Natural killer cell treated with Interleukin-12 subunit alpha and Interleukin-12 subunit beta and Interleukin-15 and Interleukin-18, amount 100 ng/mL, for 72 hours (primary cell): ENCODE measurements at regions not wholly inside any gene's neighbourhood (a gene's known extent, or its start where the extent isn't known, plus 50 kb on each side); places are given as distances from the start of the nearest gene placed in this dataset.

ENCODE experiments used
- ATAC-seq, 2 donors: fragments of 150-1000 bp; cut with Tn5 transposase in 1 of 2; sonication (Bioruptor Pico), chemical (Tn5 transposase) in 1 of 2; 2 replicates each; pipeline ENCODE4 v1.10.0; 2021
- DNase-seq: peaks from one replicate; pipeline ENCODE4 v3.0.0; 2022; ENCODE audit warnings: low spot score
- H3K27ac Mint-ChIP-seq, 2 donors: 1 replicate in 1 of 2; 2 replicates in 1 of 2; pipeline ENCODE4 v1.8.0; 2022; ENCODE audit warnings: mixed read lengths in 2 of 2, mild to moderate bottlenecking in 1 of 2, moderate library complexity in 1 of 2
- H3K27me3 Mint-ChIP-seq, 2 donors: 1 replicate in 1 of 2; 2 replicates in 1 of 2; pipeline ENCODE4 v1.8.0; 2022; ENCODE audit warnings: mixed read lengths in 2 of 2
- H3K36me3 Mint-ChIP-seq: one replicate; pipeline ENCODE4 v1.8.0; 2022; ENCODE audit warnings: mixed read lengths
- H3K4me1 Mint-ChIP-seq, 2 donors: 1 replicate in 1 of 2; 2 replicates in 1 of 2; pipeline ENCODE4 v1.8.0; 2022; ENCODE audit warnings: low read depth in 2 of 2, mixed read lengths in 2 of 2, mild to moderate bottlenecking in 1 of 2
- H3K4me3 Mint-ChIP-seq: one replicate; pipeline ENCODE4 v1.8.0; 2022; ENCODE audit warnings: mixed read lengths
- H3K9me3 Mint-ChIP-seq: 2 replicates; pipeline ENCODE4 v1.8.0; 2022; ENCODE audit warnings: mixed read lengths

DNA sequence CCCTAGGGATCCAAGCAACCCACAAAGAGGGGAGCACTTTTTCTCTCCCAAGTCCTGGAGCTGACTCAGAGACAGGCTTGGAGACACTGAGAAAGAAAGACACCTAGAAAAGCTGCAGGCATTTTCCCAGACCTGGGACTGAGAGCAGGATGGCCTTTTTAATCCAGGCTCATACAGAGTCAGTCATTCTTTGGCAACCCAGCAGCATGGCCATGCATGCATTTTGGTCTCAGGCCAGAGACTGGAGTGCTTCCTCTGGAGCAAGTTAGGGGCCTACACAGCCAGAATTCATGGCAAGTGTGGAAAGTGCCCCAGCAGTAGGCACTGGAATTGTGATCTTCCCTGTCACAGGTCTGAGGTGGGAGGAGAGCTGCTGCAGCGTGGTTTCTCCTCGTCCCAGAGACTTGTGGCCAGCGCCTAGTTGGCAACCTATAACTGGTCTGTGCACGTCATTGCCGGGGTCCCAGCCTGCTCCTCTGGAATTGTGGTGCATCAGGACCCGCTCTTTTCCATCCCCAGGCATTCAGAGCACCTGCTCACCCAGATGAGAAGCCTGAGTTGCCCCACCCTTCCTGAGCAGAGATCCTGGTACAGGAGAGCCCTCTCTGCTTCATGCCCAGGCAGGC lies 231.9 kb upstream of the RAB6C start:
- ATAC-seq (peak in 1 of 2 donors; percentile 4), DNase-seq (no peak)

GRCh38 chr2:129748250-129748649 lies 231.2 kb upstream of the RAB6C start:
- H3K9me3 Mint-ChIP-seq = no peaks in the 10 kb centered on the region
- H3K4me1 Mint-ChIP-seq = peaks cover 0 to 5% of the 10 kb centered on the region in 2 donors
- no peak overlapping the region for H3K4me3 Mint-ChIP-seq
- no peak for DNase-seq
- H3K27me3 Mint-ChIP-seq = peaks cover 6 to 30% of the 10 kb centered on the region in 2 donors
- no peaks in the 10 kb centered on the region for H3K36me3 Mint-ChIP-seq
- peak in 1 of 2 donors; percentile 30 for ATAC-seq
- H3K27ac Mint-ChIP-seq = no peak overlapping the region

More for the DNA sequence above, 231.9 kb upstream of the RAB6C start:
- Mint-ChIP-seq H3K27me3 (peaks cover 6 to 30% of the 10 kb centered on the region in 2 donors), H3K27ac (no peak overlapping the region), H3K36me3 (no peaks in the 10 kb centered on the region), H3K4me1 (peaks cover 0 to 5% of the 10 kb centered on the region in 2 donors), H3K4me3 (no peak overlapping the region), H3K9me3 (no peaks in the 10 kb centered on the region)

DNA sequence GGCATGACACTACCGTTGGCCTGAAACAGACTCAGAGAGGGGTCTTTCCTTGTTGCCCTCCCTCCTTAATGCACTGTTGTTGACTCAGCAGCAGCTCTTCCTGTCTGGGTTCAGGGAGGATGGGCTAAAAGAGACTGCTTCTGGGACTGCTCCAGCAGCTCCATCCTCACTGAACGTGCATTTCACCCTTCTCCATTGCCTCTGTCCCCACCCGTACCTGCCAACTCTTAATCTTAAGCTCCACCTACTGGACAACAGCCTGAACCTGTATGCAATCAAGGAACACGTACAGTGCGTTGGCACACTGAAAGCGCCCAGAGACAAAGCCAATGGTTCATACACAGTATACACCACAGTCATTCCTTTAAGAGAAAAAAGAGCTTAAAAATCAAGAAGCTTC lies 230.8 kb upstream of the RAB6C start:
- Mint-ChIP-seq H3K36me3 (no peaks in the 10 kb centered on the region), H3K27ac (no peak overlapping the region), H3K27me3 (peaks cover 6 to 30% of the 10 kb centered on the region in 2 donors), H3K9me3 (no peaks in the 10 kb centered on the region), H3K4me1 (peaks cover 0 to 5% of the 10 kb centered on the region in 2 donors), H3K4me3 (no peak overlapping the region)
- ATAC-seq = peak; percentile 24 to 33
- DNase-seq = no peak

GRCh38 chr2:129751409-129751808 lies 228.1 kb upstream of the RAB6C start:
- DNase-seq (no peak), ATAC-seq (no peak)
- Mint-ChIP-seq H3K4me3 (no peak overlapping the region), H3K4me1 (peaks cover 0 to 5% of the 10 kb centered on the region in 2 donors), H3K36me3 (no peaks in the 10 kb centered on the region), H3K27ac (no peak overlapping the region), H3K27me3 (peaks cover 6 to 34% of the 10 kb centered on the region in 2 donors), H3K9me3 (no peaks in the 10 kb centered on the region)

DNA sequence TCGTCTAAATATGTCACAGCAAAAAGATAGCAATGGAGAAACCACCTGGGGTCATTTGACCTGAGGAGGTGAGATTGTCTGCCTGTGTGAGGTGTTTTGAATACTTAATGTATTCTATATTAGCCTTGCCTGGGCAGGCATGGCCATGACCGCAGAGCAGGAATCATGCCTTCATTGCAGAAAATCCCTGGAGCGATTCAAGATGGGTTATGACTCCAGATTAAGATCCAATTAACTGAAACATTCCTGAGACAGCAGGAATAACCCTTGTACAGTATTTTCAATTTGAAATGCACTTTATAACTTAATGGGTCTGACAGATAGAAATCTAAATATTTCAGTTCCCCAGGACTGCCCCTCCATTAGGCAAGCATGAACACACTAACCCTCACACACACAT lies 227.3 kb upstream of the RAB6C start:
- no peak overlapping the region for H3K4me3 Mint-ChIP-seq
- ATAC-seq (no peak), DNase-seq (no peak)
- no peak overlapping the region for H3K27ac Mint-ChIP-seq
- H3K36me3 Mint-ChIP-seq = no peaks in the 10 kb centered on the region
- no peaks in the 10 kb centered on the region for H3K9me3 Mint-ChIP-seq
- H3K27me3 Mint-ChIP-seq = peaks cover 6 to 29% of the 10 kb centered on the region in 2 donors
- H3K4me1 Mint-ChIP-seq = peaks cover 0 to 5% of the 10 kb centered on the region in 2 donors

DNA sequence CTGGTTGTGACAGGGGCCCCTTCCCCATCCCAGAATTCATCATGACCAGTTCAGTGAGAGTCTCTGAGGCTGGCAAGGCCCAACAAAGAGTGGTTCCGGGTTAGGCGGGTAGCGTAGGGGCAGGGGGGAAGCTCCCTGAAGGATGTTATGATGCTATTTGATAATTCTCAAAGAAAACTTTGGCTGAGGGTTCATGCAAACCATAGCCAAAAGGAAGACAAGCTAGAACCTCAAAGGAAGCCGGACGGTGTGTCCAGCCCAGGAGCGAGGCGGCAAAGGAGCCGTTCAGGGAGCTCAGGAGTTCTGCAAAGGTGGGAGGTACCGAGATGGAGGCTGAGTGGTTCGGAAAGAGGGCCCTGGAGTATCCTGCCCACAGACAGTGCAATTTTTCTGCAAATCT lies 226.8 kb upstream of the RAB6C start:
- Mint-ChIP-seq H3K4me1 (peaks cover 0 to 5% of the 10 kb centered on the region in 2 donors), H3K27ac (no peak overlapping the region), H3K9me3 (no peaks in the 10 kb centered on the region), H3K4me3 (no peak overlapping the region), H3K36me3 (no peaks in the 10 kb centered on the region), H3K27me3 (peaks cover 6 to 29% of the 10 kb centered on the region in 2 donors)
- DNase-seq = no peak
- no peak for ATAC-seq

DNA sequence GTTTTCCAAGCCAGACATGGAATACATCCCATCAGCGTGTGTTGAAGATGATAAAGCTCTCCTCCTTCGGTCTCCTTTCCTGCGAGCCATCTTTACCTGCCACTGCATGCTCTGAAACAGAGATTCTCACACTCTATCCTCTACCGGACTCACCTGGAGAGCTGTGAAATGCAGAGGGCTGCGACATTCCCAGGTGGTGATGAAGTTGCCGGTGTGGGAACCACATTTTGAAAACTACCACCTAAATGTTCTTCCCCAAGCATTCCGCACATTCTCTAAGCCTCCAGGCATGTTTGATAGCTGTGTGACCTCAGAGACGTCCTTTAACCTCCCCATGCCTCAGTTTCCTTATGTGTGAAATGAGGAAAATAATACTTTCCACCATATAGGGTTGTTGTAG lies 226.2 kb upstream of the RAB6C start:
- Mint-ChIP-seq H3K27me3 (peaks cover 6 to 29% of the 10 kb centered on the region in 2 donors), H3K9me3 (no peaks in the 10 kb centered on the region), H3K4me3 (no peak overlapping the region), H3K4me1 (peaks cover 0 to 5% of the 10 kb centered on the region in 2 donors), H3K27ac (no peak overlapping the region), H3K36me3 (no peaks in the 10 kb centered on the region)
- ATAC-seq (no peak), DNase-seq (no peak)

GRCh38 chr2:129754421-129754820 lies 225.0 kb upstream of the RAB6C start:
- H3K36me3 Mint-ChIP-seq = no peaks in the 10 kb centered on the region
- no peaks in the 10 kb centered on the region for H3K9me3 Mint-ChIP-seq
- H3K27ac Mint-ChIP-seq = no peak overlapping the region
- H3K27me3 Mint-ChIP-seq = peaks cover 3 to 22% of the 10 kb centered on the region in 2 donors
- no peak for ATAC-seq
- DNase-seq = no peak
- no peak overlapping the region for H3K4me3 Mint-ChIP-seq
- H3K4me1 Mint-ChIP-seq = peaks cover 0 to 5% of the 10 kb centered on the region in 2 donors

DNA sequence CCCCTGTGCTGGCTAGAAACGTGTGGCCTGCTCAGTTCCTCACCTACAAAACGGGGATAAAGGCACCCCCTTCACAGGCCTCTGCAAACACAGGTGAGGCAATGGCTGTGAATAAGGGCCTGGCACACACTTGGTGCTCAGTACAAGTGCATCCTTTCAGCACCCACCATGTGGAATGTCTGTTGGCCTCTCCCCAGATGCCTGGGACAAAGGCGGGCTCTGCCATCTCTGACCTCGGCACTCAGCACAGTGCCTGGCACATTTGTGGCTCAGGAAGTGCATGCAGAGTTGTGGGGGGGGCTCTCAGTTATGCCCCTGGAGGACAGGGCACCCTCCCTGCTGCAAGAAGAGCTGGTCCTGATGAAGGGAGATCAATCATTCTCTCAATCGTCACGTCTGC lies 224.6 kb upstream of the RAB6C start:
- no peaks in the 10 kb centered on the region for H3K9me3 Mint-ChIP-seq
- DNase-seq = no peak
- H3K4me1 Mint-ChIP-seq = peaks cover 0 to 5% of the 10 kb centered on the region in 2 donors
- no peak overlapping the region for H3K27ac Mint-ChIP-seq
- H3K27me3 Mint-ChIP-seq = peaks cover 3 to 22% of the 10 kb centered on the region in 2 donors
- no peaks in the 10 kb centered on the region for H3K36me3 Mint-ChIP-seq
- no peak overlapping the region for H3K4me3 Mint-ChIP-seq
- ATAC-seq = no peak

DNA sequence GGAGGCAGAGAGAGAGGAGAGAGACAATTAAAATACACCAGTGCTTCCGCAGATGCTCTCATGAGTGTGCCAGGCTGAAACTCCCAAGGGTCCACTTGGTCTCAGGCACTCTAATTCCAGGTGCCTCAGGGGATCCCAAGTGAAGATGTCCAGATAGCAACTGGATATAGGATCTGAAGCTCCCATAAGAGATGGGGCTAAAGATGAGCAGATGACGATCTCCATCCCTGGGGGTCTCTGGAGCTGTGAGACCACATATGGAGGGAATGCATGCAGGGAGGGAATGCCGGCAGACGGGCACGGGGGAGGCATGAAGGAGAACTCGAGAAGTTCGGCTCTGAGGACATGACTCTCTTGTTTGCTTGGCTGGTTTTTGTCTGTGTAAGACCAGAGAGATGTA lies 223.7 kb upstream of the RAB6C start:
- DNase-seq (no peak), ATAC-seq (no peak)
- Mint-ChIP-seq H3K27me3 (peaks cover 1 to 13% of the 10 kb centered on the region in 2 donors), H3K27ac (no peak overlapping the region), H3K36me3 (no peaks in the 10 kb centered on the region), H3K9me3 (no peaks in the 10 kb centered on the region), H3K4me1 (peaks cover 0 to 4% of the 10 kb centered on the region in 2 donors), H3K4me3 (no peak overlapping the region)

GRCh38 chr2:129756276-129756675 lies 223.2 kb upstream of the RAB6C start:
- H3K4me3 Mint-ChIP-seq = no peak overlapping the region
- no peaks in the 10 kb centered on the region for H3K9me3 Mint-ChIP-seq
- peaks cover 0 to 2% of the 10 kb centered on the region in 2 donors for H3K4me1 Mint-ChIP-seq
- ATAC-seq (no peak), DNase-seq (no peak)
- no peak overlapping the region for H3K27ac Mint-ChIP-seq
- H3K36me3 Mint-ChIP-seq = no peaks in the 10 kb centered on the region
- peaks cover 0 to 9% of the 10 kb centered on the region in 2 donors for H3K27me3 Mint-ChIP-seq

DNA sequence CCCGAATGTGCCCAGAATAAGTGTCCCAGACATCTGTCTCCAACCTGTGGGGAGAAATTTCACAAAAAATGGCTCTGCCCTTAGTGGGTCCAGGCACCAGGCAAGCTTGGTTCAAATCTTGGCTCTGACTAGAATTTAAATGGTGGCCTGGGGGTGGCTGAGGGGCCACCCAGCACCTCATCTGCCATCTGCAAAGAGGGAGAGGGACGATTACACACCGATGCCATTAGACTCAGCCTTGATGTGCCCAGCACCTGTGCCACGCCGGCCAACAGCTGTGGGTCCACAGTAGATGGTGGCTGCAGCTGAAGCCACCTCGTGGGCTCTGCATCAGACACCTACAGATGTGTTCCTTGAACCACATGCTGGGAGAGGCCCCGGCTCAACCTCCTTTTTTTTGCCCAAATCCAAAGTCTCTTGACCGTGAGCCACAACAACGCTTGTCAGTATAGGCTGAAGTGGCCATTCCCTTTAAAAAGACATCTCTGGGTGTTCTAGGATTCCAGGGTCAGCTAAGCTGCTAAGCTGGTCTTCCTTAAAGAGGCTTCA lies 222.0 kb upstream of the RAB6C start:
- Mint-ChIP-seq H3K27ac (no peak overlapping the region), H3K4me1 (no peaks in the 10 kb centered on the region), H3K4me3 (no peak overlapping the region), H3K9me3 (no peaks in the 10 kb centered on the region), H3K27me3 (peaks cover 0 to 9% of the 10 kb centered on the region in 2 donors), H3K36me3 (no peaks in the 10 kb centered on the region)
- no peak for DNase-seq
- no peak for ATAC-seq

DNA sequence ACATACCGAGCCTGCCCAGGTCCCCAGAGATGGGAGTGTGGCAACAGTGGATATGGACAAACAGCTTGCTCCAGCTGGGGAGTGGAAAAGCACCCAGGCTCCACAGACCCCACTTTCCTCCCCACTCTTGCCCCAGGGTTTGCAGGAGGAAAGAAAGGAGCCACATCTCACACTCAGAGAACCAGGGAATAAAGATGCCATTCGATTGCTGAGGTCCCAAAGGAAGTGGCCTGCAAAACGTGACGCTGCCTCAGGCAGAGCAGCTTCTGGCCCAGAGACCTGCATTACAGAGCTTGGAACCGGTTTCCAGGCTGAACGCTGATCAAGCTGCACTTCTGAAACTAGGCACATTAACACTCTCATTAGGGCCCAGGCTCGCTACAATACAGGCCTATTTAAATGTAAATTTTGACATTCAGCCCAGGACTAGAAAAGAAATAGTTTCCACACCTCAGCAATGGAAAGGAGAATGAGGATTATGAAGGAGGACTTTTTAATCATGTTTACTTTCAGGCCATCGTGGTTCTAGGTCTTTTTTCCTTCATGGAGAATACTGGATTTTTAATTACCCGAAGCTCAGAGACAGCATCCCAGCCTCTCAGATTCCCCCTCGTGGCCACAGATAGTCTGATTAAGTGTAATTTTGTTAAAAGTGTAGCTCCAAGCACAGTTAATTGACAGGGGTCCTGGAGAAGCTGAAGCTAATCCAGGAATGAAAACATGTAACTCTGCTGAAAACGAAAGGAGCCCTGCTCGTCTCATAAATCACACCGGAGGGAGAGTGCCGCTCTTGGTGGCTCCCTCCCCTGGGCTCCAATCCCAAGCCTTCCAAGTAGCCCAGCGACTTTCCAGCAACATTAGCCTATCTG lies 221.3 kb upstream of the RAB6C start:
- DNase-seq (no peak), ATAC-seq (no peak)
- Mint-ChIP-seq H3K4me3 (no peak overlapping the region), H3K36me3 (no peaks in the 10 kb centered on the region), H3K27me3 (peaks cover 0 to 9% of the 10 kb centered on the region in 2 donors), H3K4me1 (no peaks in the 10 kb centered on the region), H3K27ac (no peak overlapping the region), H3K9me3 (no peaks in the 10 kb centered on the region)
